Thoracic aorta (tissue), 2 donors: ENCODE measurements at regions not wholly inside any gene's neighbourhood (a gene's known extent, or its start where the extent isn't known, plus 50 kb on each side); places are given as distances from the start of the nearest gene placed in this dataset.
A peak's percentile ranks its signal among the peaks of the same experiment; 100 is the strongest.

Experiments used
- ATAC-seq: fragments of 150-250 bp; one replicate; pipeline ENCODE4 v1.8.0; 2017; ENCODE audit warnings: low read depth; ENCODE audit not compliant: insufficient number of reproducible peaks, low FRiP score
- DNase-seq: peaks from one replicate; pipeline ENCODE4 v3.0.0-alpha.2; 2020; ENCODE audit warnings: low spot score
- H3K27ac ChIP-seq, 2 donors: fragments of 200-600 bp; sonication (generic); 1 replicate in 1 of 2; 2 replicates in 1 of 2; pipeline ENCODE4 v1.5.1; 2016; ENCODE audit warnings: mild to moderate bottlenecking in 2 of 2, moderate library complexity in 2 of 2
- H3K27me3 ChIP-seq: fragments of 200-600 bp; sonication (generic); replicated peaks from 2 replicates; pipeline ENCODE4 v1.6.0; 2016; ENCODE audit warnings: mild to moderate bottlenecking; ENCODE audit not compliant: insufficient read depth
- H3K36me3 ChIP-seq: fragments of 200-600 bp; sonication (generic); one replicate; pipeline ENCODE4 v1.5.1; 2016
- H3K4me1 ChIP-seq, 2 donors: fragments of 200-600 bp; sonication (generic); 1 replicate in 1 of 2; 2 replicates in 1 of 2; pipeline versions ENCODE4 v1.5.1 to v1.6.0; 2016; ENCODE audit warnings: low read depth in 2 of 2, mild to moderate bottlenecking in 1 of 2; ENCODE audit not compliant: control insufficient read depth in 1 of 2
- H3K4me3 ChIP-seq: fragments of 200-600 bp; sonication (generic); 2 replicates; pipeline ENCODE4 v1.5.1; 2016; ENCODE audit warnings: mild to moderate bottlenecking
- H3K9me3 ChIP-seq: fragments of 200-600 bp; sonication (generic); 2 replicates; pipeline ENCODE4 v1.5.1; 2016
- TF ChIP-seq, protein P1 (sequence below): fragments of 200-600 bp; sonication (generic); IDR thresholded peaks from one replicate; pipeline ENCODE4 v1.5.1; 2019; ENCODE audit warnings: antibody characterized with exemption

DNA sequence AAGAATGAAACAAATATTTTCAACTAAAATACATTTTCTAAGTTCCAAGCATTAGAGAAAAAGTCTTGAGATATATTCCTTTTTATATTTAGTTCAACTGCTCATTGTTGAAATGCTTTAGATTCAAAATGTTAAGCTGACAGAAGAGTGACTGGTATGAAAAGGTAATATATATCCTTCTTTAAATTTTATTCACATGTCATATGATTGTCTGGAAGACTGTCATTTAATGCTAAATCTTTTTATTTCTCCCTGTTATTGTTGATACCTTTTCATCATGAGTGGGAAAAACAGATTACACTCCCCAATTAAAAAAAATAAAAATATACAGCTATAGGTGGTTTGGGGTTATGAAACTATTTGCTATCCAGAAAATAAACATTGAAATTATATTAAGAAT, 965.4 kb downstream of the JRKL start:
- no peak for DNase-seq
- TF ChIP-seq, protein P1, sequence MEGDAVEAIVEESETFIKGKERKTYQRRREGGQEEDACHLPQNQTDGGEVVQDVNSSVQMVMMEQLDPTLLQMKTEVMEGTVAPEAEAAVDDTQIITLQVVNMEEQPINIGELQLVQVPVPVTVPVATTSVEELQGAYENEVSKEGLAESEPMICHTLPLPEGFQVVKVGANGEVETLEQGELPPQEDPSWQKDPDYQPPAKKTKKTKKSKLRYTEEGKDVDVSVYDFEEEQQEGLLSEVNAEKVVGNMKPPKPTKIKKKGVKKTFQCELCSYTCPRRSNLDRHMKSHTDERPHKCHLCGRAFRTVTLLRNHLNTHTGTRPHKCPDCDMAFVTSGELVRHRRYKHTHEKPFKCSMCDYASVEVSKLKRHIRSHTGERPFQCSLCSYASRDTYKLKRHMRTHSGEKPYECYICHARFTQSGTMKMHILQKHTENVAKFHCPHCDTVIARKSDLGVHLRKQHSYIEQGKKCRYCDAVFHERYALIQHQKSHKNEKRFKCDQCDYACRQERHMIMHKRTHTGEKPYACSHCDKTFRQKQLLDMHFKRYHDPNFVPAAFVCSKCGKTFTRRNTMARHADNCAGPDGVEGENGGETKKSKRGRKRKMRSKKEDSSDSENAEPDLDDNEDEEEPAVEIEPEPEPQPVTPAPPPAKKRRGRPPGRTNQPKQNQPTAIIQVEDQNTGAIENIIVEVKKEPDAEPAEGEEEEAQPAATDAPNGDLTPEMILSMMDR: no peak
- ATAC-seq: no peak
- no peaks in the 10 kb centered on the region for H3K36me3 ChIP-seq
- H3K4me1 ChIP-seq: no peaks in the 10 kb centered on the region
- H3K4me3 ChIP-seq: no peak overlapping the region
- no peaks in the 10 kb centered on the region for H3K9me3 ChIP-seq
- H3K27ac ChIP-seq: no peak overlapping the region
- no peaks in the 10 kb centered on the region for H3K27me3 ChIP-seq

DNA sequence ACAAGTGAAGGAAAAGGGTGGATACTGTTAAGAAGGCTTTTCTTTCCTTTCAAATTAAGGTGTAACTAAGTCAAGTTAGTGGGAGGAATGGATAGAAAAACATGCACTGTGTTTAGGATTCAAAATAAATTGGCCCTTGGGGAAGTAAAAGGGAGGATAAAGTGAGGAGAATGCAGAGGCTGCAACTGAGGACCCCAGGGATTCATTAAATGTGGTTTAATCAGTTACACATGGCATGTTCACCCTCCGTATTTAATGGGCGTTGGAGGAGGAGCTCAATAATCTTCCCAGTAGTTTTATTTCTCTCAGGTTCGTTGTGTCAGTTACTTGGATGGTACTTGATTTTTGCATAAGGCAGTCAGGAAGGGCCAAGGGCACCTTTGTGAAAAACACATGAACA, 966.3 kb downstream of the JRKL start:
- Histone ChIP-seq H3K36me3 (no peaks in the 10 kb centered on the region), H3K27me3 (no peaks in the 10 kb centered on the region), H3K4me3 (no peak overlapping the region), H3K27ac (no peak overlapping the region), H3K9me3 (no peaks in the 10 kb centered on the region), H3K4me1 (no peaks in the 10 kb centered on the region)
- TF ChIP-seq, protein P1: no peak
- no peak for DNase-seq
- no peak for ATAC-seq

DNA sequence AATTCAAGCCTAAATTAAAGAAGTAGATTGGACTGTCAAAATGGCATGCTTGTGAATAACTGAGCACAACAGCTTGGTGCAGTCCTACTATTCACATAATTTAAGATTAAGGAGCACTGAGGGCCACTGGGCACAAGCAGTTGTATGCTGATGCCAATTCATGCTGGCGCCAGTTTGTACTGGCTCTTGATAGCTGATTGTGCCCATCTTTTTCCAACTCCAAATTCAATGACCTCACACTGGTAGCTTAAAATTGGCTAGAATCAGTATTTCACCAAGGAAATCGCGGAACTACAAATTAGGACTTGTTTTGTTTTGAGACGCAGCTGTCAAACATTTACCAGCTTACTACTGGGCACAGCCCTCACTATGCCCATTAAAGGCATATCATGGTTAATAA, 969.2 kb downstream of the JRKL start:
- Histone ChIP-seq H3K27me3 (no peaks in the 10 kb centered on the region), H3K4me3 (no peak overlapping the region), H3K36me3 (no peaks in the 10 kb centered on the region), H3K9me3 (no peaks in the 10 kb centered on the region), H3K27ac (no peak overlapping the region), H3K4me1 (peaks cover 6 to 16% of the 10 kb centered on the region in 2 donors)
- ATAC-seq (no peak), DNase-seq (no peak)
- TF ChIP-seq, protein P1: no peak

DNA sequence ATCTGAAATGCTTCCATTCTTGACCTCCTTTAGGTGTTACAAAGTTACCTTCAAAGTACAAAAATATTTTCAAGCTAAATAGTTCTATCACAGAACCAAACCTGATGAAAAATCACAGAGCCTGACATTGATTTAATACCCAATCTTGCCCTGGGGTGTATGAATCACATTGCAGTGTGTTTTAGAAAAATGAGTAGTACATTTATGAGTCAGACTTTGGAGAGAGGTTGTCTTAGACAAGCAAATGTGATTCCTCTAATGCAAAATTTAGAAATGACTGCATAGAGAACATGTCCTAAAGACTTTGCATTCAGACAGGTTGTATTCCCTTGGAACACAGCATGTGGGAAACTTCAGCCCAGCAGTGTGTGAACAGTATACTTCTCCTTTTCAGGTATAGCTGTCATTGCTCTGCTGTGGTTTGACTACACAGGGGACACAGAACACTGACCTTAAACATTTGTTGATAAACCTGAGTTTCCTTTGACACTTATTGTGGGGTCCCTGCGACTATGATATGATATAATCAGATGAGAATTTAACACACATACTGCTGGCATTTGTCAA, 972.1 kb downstream of the JRKL start:
- no peaks in the 10 kb centered on the region for H3K36me3 ChIP-seq
- no peaks in the 10 kb centered on the region for H3K27me3 ChIP-seq
- H3K4me3 ChIP-seq: no peak overlapping the region
- ATAC-seq (no peak), DNase-seq (no peak)
- H3K9me3 ChIP-seq: no peaks in the 10 kb centered on the region
- H3K4me1 ChIP-seq: peaks cover 6 to 25% of the 10 kb centered on the region in 2 donors
- H3K27ac ChIP-seq: peak overlapping the region in 1 of 2 donors; percentile 2
- TF ChIP-seq, protein P1: no peak

DNA sequence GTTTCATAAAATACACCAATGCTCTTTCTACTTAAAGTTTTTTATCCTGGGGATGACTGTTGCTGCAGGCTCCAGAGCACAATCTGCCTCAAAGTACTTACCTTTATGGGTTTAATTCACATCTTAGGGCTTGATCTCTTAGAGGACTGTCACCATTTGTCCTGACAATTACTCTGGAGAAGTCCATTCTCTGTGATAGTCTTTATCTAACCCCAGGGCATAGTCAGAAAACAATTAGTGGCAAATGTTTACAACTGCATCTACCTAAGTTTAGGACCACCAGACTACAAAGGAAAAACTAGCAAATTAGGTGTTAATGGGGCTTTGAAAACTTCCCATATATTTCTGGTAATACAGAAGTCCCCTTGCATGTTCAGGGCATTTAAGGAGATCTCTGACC, 973.5 kb downstream of the JRKL start:
- no peaks in the 10 kb centered on the region for H3K27me3 ChIP-seq

More for the DNA sequence above, 973.5 kb downstream of the JRKL start:
- TF ChIP-seq, protein P1: no peak
- Histone ChIP-seq H3K9me3 (peaks cover 4% of the 10 kb centered on the region), H3K27ac (peak overlapping the region in 1 of 2 donors; percentile 25), H3K36me3 (no peaks in the 10 kb centered on the region), H3K4me1 (peaks cover 6 to 25% of the 10 kb centered on the region in 2 donors), H3K4me3 (no peak overlapping the region)
- no peak for ATAC-seq
- DNase-seq: no peak
